ENCODE measurements at regions not wholly inside any gene's neighbourhood (a gene's known extent, or its start where the extent isn't known, plus 50 kb on each side); places are given as distances from the start of the nearest gene placed in this dataset.

DNA sequence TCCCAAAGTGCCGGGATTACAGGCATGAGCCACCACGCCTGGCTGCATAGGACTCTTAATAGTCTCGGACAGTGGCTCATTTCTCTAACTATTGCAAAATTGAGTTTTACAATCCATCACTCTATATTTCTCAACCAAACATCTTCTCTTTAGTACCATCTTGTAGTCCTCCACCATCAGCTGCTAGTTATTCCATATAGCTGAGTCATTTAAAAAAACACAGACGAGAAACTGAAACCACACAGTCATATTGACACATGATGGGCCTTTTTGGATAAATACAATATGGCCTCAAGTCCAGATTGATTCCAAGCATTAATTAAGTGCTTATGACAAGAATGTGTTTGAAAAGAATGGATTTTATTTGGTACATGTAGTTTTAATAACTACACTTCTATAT lies 599.1 kb downstream of the MEI4 start:
- TF ChIP-seq, protein P1, sequence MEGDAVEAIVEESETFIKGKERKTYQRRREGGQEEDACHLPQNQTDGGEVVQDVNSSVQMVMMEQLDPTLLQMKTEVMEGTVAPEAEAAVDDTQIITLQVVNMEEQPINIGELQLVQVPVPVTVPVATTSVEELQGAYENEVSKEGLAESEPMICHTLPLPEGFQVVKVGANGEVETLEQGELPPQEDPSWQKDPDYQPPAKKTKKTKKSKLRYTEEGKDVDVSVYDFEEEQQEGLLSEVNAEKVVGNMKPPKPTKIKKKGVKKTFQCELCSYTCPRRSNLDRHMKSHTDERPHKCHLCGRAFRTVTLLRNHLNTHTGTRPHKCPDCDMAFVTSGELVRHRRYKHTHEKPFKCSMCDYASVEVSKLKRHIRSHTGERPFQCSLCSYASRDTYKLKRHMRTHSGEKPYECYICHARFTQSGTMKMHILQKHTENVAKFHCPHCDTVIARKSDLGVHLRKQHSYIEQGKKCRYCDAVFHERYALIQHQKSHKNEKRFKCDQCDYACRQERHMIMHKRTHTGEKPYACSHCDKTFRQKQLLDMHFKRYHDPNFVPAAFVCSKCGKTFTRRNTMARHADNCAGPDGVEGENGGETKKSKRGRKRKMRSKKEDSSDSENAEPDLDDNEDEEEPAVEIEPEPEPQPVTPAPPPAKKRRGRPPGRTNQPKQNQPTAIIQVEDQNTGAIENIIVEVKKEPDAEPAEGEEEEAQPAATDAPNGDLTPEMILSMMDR (IDR thresholded peaks at IDR 0.05): no peak
- no peak for TF ChIP-seq POLR2A (IDR thresholded peaks at IDR 0.05)
